GM06990 (cell line): ENCODE measurements at regions not wholly inside any gene's neighbourhood (a gene's known extent, or its start where the extent isn't known, plus 50 kb on each side); places are given as distances from the start of the nearest gene placed in this dataset.

Source experiments
- DNase-seq: peaks from one replicate; pipeline ENCODE4 v3.0.0-alpha.2; 2011; ENCODE audit not compliant: insufficient read length; ENCODE audit errors: extremely low read depth
- H3K27me3 ChIP-seq: replicated peaks from 2 replicates; pipeline ENCODE4 v1.6.0; 2011; ENCODE audit warnings: low read length; ENCODE audit not compliant: control insufficient read depth, insufficient read depth
- H3K36me3 ChIP-seq: 2 replicates; pipeline ENCODE4 v1.5.1; 2011; ENCODE audit warnings: low read length; ENCODE audit not compliant: control insufficient read depth, insufficient read depth
- H3K4me3 ChIP-seq: replicated peaks from 2 replicates; pipeline ENCODE4 v1.5.1; 2011; ENCODE audit warnings: low read depth, mild to moderate bottlenecking, control low read depth, low read length
- TF ChIP-seq, protein P1 (sequence below): IDR thresholded peaks from 2 replicates; pipeline ENCODE4 v1.5.1; 2011; ENCODE audit warnings: low read length, control low read depth, mild to moderate bottlenecking, inconsistent platforms; ENCODE audit not compliant: insufficient read depth, poor library complexity, severe bottlenecking

GRCh38 chr5:180428598-180428997 is 65.6 kb upstream of the CNOT6 start:
- Histone ChIP-seq H3K36me3 (no peaks in the 10 kb centered on the region), H3K27me3 (no peaks in the 10 kb centered on the region), H3K4me3 (no peak overlapping the region)
- TF ChIP-seq, protein P1, sequence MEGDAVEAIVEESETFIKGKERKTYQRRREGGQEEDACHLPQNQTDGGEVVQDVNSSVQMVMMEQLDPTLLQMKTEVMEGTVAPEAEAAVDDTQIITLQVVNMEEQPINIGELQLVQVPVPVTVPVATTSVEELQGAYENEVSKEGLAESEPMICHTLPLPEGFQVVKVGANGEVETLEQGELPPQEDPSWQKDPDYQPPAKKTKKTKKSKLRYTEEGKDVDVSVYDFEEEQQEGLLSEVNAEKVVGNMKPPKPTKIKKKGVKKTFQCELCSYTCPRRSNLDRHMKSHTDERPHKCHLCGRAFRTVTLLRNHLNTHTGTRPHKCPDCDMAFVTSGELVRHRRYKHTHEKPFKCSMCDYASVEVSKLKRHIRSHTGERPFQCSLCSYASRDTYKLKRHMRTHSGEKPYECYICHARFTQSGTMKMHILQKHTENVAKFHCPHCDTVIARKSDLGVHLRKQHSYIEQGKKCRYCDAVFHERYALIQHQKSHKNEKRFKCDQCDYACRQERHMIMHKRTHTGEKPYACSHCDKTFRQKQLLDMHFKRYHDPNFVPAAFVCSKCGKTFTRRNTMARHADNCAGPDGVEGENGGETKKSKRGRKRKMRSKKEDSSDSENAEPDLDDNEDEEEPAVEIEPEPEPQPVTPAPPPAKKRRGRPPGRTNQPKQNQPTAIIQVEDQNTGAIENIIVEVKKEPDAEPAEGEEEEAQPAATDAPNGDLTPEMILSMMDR = no peak
- DNase-seq = no peak

DNA sequence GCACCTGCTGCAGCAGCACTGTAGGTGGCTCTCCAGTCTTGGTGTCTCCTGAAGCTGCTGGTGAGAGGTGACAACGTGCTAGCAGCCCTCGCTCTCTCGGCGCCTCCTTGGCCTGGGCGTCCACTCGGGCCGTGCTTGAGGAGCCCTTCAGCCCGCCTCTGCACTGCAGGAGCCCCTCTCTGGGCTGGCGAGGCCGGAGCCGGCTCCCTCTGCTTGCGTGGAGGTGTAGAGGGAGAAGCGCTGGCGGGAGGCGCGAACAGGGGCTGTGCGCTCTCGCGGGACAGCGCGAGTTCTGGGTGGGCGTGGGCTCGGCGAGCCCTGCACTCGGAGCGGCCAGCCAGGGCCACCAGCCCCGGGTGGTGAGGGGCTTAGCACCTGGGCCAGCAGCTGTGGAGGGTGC is 62.2 kb upstream of the CNOT6 start:
- TF ChIP-seq, protein P1 = no peak
- Histone ChIP-seq H3K36me3 (no peaks in the 10 kb centered on the region), H3K4me3 (no peak overlapping the region), H3K27me3 (no peaks in the 10 kb centered on the region)
- no peak for DNase-seq

DNA sequence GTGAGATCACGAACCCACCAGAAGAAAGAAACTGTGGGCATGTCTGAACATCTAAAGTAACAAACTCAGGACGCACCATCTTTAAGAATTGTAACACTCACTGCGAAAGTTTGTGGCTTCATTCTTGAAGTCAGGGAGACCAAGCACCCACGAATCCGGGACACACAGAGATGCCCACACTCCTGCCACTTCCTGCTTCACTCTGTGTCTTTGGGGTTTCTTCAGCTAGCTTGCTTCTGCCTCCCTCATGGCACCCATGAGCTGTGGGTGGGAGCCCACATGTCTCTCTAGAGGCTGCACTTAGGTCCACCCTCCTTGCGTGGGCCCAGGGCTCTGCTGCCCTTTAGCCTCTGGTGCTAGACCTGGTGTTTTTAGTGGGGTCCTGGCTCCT is 61.2 kb upstream of the CNOT6 start:
- no peak for DNase-seq
- TF ChIP-seq, protein P1 = no peak
- Histone ChIP-seq H3K27me3 (no peaks in the 10 kb centered on the region), H3K36me3 (no peaks in the 10 kb centered on the region), H3K4me3 (no peak overlapping the region)

DNA sequence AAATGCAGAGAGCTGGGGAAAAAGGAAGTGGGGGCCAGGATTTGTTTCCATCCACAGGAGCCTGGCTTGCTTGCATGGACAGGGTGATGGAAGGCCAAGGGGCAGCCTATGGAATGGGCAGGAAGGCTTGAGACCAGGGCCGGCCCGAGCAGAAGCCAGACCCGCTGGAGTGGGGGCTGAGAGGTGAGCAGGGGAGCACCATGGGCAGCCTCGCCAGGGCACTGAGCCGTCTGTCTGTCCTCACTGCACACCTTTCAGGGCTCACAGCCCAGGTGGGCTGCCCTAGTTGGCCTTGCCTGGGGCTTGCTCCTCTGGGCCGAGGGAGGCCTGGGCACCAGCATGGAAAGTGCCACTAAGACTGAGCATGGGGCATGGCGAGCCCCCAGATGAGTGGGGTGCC is 58.6 kb upstream of the CNOT6 start:
- no peak for DNase-seq
- no peaks in the 10 kb centered on the region for H3K36me3 ChIP-seq
- TF ChIP-seq, protein P1 = no peak
- no peaks in the 10 kb centered on the region for H3K27me3 ChIP-seq
- H3K4me3 ChIP-seq = no peak overlapping the region

- no peaks in the 10 kb centered on the region for H3K27me3 ChIP-seq
- no peak overlapping the region for H3K4me3 ChIP-seq
- no peak for DNase-seq
- H3K36me3 ChIP-seq = no peaks in the 10 kb centered on the region
- TF ChIP-seq, protein P1 = no peak
Observed at GRCh38 chr5:180436275-180436674, 57.9 kb upstream of the CNOT6 start.

DNA sequence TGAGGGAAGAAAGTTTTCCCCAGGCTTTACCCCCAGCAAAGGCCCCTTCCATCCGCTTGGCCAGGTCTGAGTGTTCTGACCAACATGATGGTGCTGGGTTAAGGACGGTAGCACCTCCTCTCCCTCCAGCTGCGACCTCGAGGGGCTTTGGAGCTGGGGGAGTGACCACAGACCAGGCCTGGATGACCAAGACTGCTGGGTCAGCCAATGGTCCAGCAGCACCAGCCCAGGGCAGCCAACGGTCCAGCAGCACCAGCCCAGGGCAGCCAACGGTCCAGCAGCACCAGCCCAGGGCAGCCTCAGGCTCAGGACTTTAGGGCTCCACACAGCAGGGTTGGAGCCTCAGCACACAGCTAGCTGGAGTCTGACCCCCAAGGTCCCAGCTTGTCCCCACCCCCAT is 57.2 kb upstream of the CNOT6 start:
- H3K4me3 ChIP-seq = no peak overlapping the region
- TF ChIP-seq, protein P1 = no peak
- H3K36me3 ChIP-seq = no peaks in the 10 kb centered on the region
- H3K27me3 ChIP-seq = no peaks in the 10 kb centered on the region
- no peak for DNase-seq
